Pancreas (tissue), 10 donors: ENCODE measurements at regions not wholly inside any gene's neighbourhood (a gene's known extent, or its start where the extent isn't known, plus 50 kb on each side); places are given as distances from the start of the nearest gene placed in this dataset.
"Not testable (repeated sequence)": the region's sequence is repeated elsewhere in the genome, so short reads cannot be mapped to it uniquely, and the experiment has no call there.

Source experiments
- ATAC-seq, 4 donors: fragments of 200-7000 bp; cut with Tn5 transposase; one replicate each; pipeline versions ENCODE4 v1.8.0 to v1.9.1; 2020; ENCODE audit warnings: mild to moderate bottlenecking in 4 of 4, moderate library complexity in 4 of 4
- DNase-seq, 6 donors: peaks; one replicate each; pipeline ENCODE4 v3.0.0-alpha.2; 2020
- FAIRE-seq: peaks from 2 replicates; lab custom pipeline; 2012; peaks lifted over from hg19 to GRCh38; lab: Jason Lieb, UNC
- H3K27ac ChIP-seq, 4 donors: fragments of 200-600 bp; sonication (generic); 1 replicate in 3 of 4; 2 replicates in 1 of 4; pipeline versions ENCODE4 v1.5.0 to v1.8.0; 2020
- H3K27me3 ChIP-seq, 4 donors: fragments of 200-600 bp; one replicate each; pipeline ENCODE4 v1.8.0; 2021
- H3K36me3 ChIP-seq, 3 donors: fragments of 200-600 bp; sonication (generic) in 1 of 3; one replicate each; pipeline versions ENCODE4 v1.5.0 to v1.8.0; 2020 to 2021
- H3K4me1 ChIP-seq, 3 donors: fragments of 200-600 bp; one replicate each; pipeline ENCODE4 v1.8.0; 2021
- H3K4me3 ChIP-seq, 4 donors: fragments of 200-600 bp; sonication (generic) in 2 of 4; one replicate each; pipeline versions ENCODE4 v1.5.0 to v1.8.0; 2020 to 2021
- H3K9me3 ChIP-seq, 4 donors: fragments of 200-600 bp; one replicate each; pipeline ENCODE4 v1.8.0; 2021
- CTCF ChIP-seq, 4 donors: fragments of 200-600 bp; sonication (generic) in 3 of 4; IDR thresholded peaks; one replicate each; pipeline versions ENCODE4 v1.5.0 to v1.8.0; 2021; ENCODE audit warnings: antibody characterized with exemption in 4 of 4
- WGBS, 2 donors: extraction: QIAGEN DNeasy Blood & Tissue Kit; methylation state at CpG; one replicate each; pipeline ENCODE4 v1.1.7; 2013; 5-methylcytosine and 5-hydroxymethylcytosine counted together
- intact Hi-C, 3 donors: fragments of 100-400 bp; cut with DNase I; formaldehyde crosslinking; loops; one replicate each; pipeline versions ENCODE4 v1.11.1 to v1.14.2; 2022
- donor health status: healthy with polysubstance abuse.
- donor health status: DM: no; HTN: no; CAD: no; lungs with moderate emphysema.
- donor health status: DM: no; HTN: no; CAD: no.
- donor health status: control.
- donor health status: control.
- donor health status: Bipolar disorder and iron deficiency.
- donor health status: DM: yes; HTN: yes; CAD: no.
- donor health status: DM: no; HTN: no; CAD: no.
- donor health status: DM: no; HTN: no; CAD: no.
- donor health status: DM: yes; HTN: yes; CAD: no.

- ATAC-seq (no peak), FAIRE-seq (no peak), DNase-seq (no peak)
- Histone ChIP-seq H3K4me1 (no peaks in the 10 kb centered on the region), H3K4me3 (no peak overlapping the region), H3K27ac (no peak overlapping the region), H3K9me3 (no peaks in the 10 kb centered on the region), H3K36me3 (no peaks in the 10 kb centered on the region), H3K27me3 (no peaks in the 10 kb centered on the region)
- 90 to 96% methylated on average over 3 of the region's 3 CpGs for WGBS, 2 donors
- no peak for TF ChIP-seq CTCF (IDR thresholded peaks at IDR 0.05)
- intact Hi-C loops = no loop called here
These were observed 58.1 kb upstream of the CEP295 start for GRCh38 chr11:93603225-93604007.

- H3K27me3 ChIP-seq, FAIRE-seq, H3K9me3 ChIP-seq, H3K36me3 ChIP-seq, intact Hi-C loops, H3K27ac ChIP-seq, H3K4me1 ChIP-seq, DNase-seq, ATAC-seq, H3K4me3 ChIP-seq: not testable (repeated sequence)
- WGBS, 2 donors = 48 to 79% methylated on average over 2 of the region's 2 CpGs
These were observed 53.0 kb upstream of the SMCO4 start for GRCh38 chr11:93596171-93596570.
